OCI-LY1 (cell line): ENCODE measurements at regions not wholly inside any gene's neighbourhood (a gene's known extent, or its start where the extent isn't known, plus 50 kb on each side); places are given as distances from the start of the nearest gene placed in this dataset.

ENCODE experiments used
- EZH2 ChIP-seq: fragments of 200-600 bp; sonication (generic), shearing (Covaris generic); IDR thresholded peaks from 2 replicates; pipeline ENCODE4 v1.8.0; 2017; ENCODE audit warnings: borderline replicate concordance, mixed run types, mild to moderate bottlenecking, antibody characterized with exemption, low read length, moderate library complexity, mixed read lengths
- TF ChIP-seq, protein P1 (sequence below): fragments of 200-600 bp; sonication (generic), shearing (Covaris generic); IDR thresholded peaks from 2 replicates; pipeline ENCODE4 v1.5.1; 2017; ENCODE audit warnings: mild to moderate bottlenecking, antibody characterized with exemption, low read length, moderate library complexity, mixed read lengths

DNA sequence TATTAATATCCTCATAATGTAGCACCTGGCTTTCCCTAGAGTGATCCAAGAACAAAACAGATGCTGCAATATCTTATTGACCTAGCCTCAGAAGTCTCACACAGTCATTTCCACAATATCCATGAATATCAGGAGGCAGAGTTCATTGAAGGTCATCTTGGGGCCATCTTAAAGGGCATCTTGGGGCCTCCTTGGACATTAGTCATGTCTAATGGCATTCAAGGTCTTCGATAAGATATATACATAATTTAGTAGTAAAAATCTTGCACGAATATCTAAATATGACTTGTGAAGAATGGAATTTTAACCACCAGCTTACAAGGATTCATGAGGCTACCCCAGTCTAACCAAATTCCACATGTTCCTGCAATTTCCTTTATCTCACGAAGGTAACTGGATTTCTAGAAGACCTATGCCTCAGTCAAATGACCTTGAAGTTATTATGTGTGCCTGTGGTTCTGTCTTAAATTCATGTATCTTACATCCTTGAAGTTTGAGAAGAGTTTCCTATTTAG is 163.6 kb upstream of the SPEF2 start:
- TF ChIP-seq, protein P1, sequence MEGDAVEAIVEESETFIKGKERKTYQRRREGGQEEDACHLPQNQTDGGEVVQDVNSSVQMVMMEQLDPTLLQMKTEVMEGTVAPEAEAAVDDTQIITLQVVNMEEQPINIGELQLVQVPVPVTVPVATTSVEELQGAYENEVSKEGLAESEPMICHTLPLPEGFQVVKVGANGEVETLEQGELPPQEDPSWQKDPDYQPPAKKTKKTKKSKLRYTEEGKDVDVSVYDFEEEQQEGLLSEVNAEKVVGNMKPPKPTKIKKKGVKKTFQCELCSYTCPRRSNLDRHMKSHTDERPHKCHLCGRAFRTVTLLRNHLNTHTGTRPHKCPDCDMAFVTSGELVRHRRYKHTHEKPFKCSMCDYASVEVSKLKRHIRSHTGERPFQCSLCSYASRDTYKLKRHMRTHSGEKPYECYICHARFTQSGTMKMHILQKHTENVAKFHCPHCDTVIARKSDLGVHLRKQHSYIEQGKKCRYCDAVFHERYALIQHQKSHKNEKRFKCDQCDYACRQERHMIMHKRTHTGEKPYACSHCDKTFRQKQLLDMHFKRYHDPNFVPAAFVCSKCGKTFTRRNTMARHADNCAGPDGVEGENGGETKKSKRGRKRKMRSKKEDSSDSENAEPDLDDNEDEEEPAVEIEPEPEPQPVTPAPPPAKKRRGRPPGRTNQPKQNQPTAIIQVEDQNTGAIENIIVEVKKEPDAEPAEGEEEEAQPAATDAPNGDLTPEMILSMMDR, result no peak
- TF ChIP-seq EZH2, result no peak
